Peyer's patch (tissue), 4 donors: ENCODE measurements at regions not wholly inside any gene's neighbourhood (a gene's known extent, or its start where the extent isn't known, plus 50 kb on each side); places are given as distances from the start of the nearest gene placed in this dataset.

Source experiments
- DNase-seq, 3 donors: peaks; one replicate each; pipeline ENCODE4 v3.0.0-alpha.2; 2017 to 2019
- H3K27ac ChIP-seq, 4 donors: fragments of 200-600 bp; sonication (generic); one replicate each; pipeline ENCODE4 v1.5.1; 2016 to 2019
- H3K27me3 ChIP-seq, 2 donors: fragments of 200-600 bp; sonication (generic); one replicate each; pipeline ENCODE4 v1.5.1; 2019
- H3K36me3 ChIP-seq, 3 donors: fragments of 200-600 bp; sonication (generic); one replicate each; pipeline ENCODE4 v1.5.1; 2016 to 2019
- H3K4me1 ChIP-seq, 4 donors: fragments of 200-600 bp; sonication (generic); one replicate each; pipeline ENCODE4 v1.5.1; 2016 to 2019
- H3K4me3 ChIP-seq, 4 donors: fragments of 200-600 bp; sonication (generic); 1 replicate in 3 of 4; 2 replicates in 1 of 4; pipeline ENCODE4 v1.5.1; 2016 to 2019; ENCODE audit warnings: mild to moderate bottlenecking in 1 of 4
- H3K9me3 ChIP-seq, 4 donors: fragments of 200-600 bp; sonication (generic); one replicate each; pipeline ENCODE4 v1.5.1; 2016 to 2019; ENCODE audit warnings: mild to moderate bottlenecking in 1 of 4
- POLR2A ChIP-seq, 2 donors: fragments of 450-650 bp; IDR thresholded peaks; one replicate each; pipeline ENCODE4 v1.5.1; 2017; ENCODE audit warnings: antibody characterized with exemption in 2 of 2, mild to moderate bottlenecking in 2 of 2, moderate library complexity in 2 of 2
- TF ChIP-seq, protein P1 (sequence below), 6 experiments: fragments of 450-650 bp in 4 of 6; fragments of 200-600 bp in 2 of 6; sonication (generic) in 1 of 6; IDR thresholded peaks; one replicate each; pipeline ENCODE4 v1.5.1; 2017 to 2019; ENCODE audit warnings: antibody characterized with exemption in 6 of 6, mild to moderate bottlenecking in 3 of 6, moderate library complexity in 1 of 6

DNA sequence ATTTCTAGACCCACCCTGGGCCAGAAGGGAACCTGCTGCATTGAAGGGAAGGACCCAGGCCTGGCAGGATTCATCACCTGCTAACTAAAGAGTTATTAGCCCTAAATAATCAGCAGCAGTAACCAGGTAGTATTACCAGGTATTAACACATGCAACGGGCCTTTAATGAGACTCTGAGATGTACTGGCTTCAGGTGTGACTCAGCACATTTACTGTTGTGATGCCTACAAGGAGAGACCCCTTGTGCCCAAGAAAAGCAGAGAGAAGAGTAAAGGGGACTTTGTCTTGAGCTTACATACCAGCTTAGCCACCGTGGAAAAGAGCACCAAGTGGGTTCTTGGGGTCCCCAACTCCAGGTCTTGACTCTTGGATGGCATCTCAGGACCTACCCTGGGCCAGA, 243.1 kb upstream of the SLC39A10 start:
- Histone ChIP-seq H3K27ac (no peak overlapping the region), H3K4me3 (no peak overlapping the region), H3K9me3 (no peaks in the 10 kb centered on the region), H3K36me3 (no peaks in the 10 kb centered on the region), H3K4me1 (no peaks in the 10 kb centered on the region), H3K27me3 (no peaks in the 10 kb centered on the region)
- TF ChIP-seq, protein P1, sequence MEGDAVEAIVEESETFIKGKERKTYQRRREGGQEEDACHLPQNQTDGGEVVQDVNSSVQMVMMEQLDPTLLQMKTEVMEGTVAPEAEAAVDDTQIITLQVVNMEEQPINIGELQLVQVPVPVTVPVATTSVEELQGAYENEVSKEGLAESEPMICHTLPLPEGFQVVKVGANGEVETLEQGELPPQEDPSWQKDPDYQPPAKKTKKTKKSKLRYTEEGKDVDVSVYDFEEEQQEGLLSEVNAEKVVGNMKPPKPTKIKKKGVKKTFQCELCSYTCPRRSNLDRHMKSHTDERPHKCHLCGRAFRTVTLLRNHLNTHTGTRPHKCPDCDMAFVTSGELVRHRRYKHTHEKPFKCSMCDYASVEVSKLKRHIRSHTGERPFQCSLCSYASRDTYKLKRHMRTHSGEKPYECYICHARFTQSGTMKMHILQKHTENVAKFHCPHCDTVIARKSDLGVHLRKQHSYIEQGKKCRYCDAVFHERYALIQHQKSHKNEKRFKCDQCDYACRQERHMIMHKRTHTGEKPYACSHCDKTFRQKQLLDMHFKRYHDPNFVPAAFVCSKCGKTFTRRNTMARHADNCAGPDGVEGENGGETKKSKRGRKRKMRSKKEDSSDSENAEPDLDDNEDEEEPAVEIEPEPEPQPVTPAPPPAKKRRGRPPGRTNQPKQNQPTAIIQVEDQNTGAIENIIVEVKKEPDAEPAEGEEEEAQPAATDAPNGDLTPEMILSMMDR (IDR thresholded peaks at IDR 0.05) = no peak
- TF ChIP-seq POLR2A (IDR thresholded peaks at IDR 0.05) = no peak
- DNase-seq = no peak

DNA sequence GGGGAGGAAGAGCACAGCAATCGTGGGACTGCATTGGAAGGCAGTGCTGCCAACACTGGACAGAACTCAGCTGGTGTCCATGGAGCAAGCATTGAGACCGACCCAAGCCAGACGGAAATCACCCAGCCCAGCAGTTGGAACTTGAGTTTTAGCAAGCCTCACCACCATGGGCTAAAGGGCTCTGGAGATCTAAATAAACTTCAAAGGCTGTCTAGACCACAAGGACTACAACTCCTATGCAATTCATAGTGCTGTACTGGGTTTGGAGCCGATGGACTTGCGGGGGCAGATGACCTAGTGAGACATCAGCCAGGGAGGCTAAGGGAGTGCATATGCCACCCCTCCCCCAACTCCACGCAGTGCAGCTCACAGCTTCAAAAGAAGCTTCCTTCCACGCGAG, 243.6 kb upstream of the SLC39A10 start:
- H3K36me3 ChIP-seq = no peaks in the 10 kb centered on the region
- no peak for TF ChIP-seq POLR2A (IDR thresholded peaks at IDR 0.05)
- TF ChIP-seq, protein P1 (IDR thresholded peaks at IDR 0.05) = no peak
- H3K4me1 ChIP-seq = no peaks in the 10 kb centered on the region
- H3K27ac ChIP-seq = no peak overlapping the region
- no peak for DNase-seq
- H3K27me3 ChIP-seq = no peaks in the 10 kb centered on the region
- no peaks in the 10 kb centered on the region for H3K9me3 ChIP-seq
- no peak overlapping the region for H3K4me3 ChIP-seq

DNA sequence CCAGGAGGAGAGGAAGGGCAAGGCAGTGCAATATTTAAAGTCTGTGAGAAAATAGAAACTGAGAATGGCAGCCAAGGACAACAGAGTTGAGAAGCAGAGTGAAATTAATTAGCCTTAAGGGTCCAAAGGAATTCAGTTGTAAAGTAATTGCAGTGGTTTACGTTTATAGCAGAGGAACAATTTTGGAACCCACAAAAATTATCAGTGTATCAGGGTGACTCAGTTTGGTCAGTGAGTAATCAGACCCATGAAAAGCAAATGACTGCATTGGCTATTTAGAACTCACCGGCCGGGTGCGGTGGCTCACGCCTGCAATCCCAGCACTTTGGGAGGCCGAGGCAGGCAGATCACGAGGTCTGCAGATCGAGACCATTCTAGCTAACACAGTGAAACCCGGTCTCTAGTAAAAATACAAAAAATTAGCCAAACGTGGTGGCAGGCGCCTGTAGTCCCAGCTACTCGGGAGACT, 245.8 kb upstream of the SLC39A10 start:
- no peak overlapping the region for H3K27ac ChIP-seq
- H3K4me3 ChIP-seq = no peak overlapping the region
- no peaks in the 10 kb centered on the region for H3K27me3 ChIP-seq
- no peak for TF ChIP-seq POLR2A (IDR thresholded peaks at IDR 0.05)
- TF ChIP-seq, protein P1 (IDR thresholded peaks at IDR 0.05) = no peak
- H3K36me3 ChIP-seq = no peaks in the 10 kb centered on the region
- H3K4me1 ChIP-seq = no peaks in the 10 kb centered on the region
- H3K9me3 ChIP-seq = no peaks in the 10 kb centered on the region
- DNase-seq = no peak

DNA sequence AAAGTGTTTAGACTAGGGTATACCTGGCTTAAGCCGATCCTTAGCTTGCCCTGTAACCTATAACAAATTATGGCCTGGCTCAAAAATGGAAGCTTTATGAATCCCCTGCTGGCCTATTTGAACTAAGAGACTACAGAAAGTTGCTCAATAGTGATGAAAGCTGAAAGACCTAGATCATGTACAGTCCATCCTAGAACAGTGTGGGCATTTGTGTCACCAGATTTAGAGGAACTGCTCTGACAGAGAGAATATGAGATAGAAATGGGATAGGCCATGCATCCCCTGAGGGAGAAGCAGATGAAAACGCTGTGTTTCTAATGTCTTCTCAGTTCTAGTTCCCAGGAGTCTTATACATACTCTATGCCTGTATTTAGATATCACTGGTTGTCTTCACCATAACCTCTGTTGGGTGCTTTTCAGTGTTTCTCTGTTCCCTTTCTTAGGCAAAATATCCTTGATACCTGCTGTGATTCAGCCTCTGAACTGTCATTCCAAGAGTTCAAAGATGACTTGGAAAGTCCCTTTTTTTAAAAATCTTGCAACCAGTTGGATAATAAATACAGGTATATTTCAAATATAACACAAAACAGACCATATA, 246.9 kb upstream of the SLC39A10 start:
- TF ChIP-seq, protein P1 (IDR thresholded peaks at IDR 0.05) = no peak
- TF ChIP-seq POLR2A (IDR thresholded peaks at IDR 0.05) = no peak
- Histone ChIP-seq H3K27ac (no peak overlapping the region), H3K36me3 (no peaks in the 10 kb centered on the region), H3K4me3 (no peak overlapping the region), H3K27me3 (no peaks in the 10 kb centered on the region), H3K9me3 (no peaks in the 10 kb centered on the region), H3K4me1 (no peaks in the 10 kb centered on the region)
- DNase-seq = no peak

DNA sequence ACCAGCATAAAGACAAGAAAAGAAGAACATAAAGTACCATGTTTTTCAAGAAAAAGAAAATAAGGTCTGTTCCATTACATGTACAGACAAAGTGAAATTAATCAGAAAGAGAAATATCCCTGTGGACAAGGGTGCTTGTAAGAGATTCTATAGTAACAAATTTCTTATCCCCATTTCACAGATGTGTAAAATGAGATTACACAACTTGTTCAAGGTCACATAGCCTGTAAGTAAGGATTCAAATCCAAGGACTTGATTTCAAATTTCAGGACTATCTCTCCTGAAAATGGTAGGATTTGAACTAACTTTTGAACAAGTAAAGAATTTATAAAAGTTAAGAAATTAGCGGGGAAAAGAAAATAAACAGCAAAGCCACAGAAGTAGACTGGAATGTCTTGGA, 248.2 kb upstream of the SLC39A10 start:
- Histone ChIP-seq H3K27me3 (no peaks in the 10 kb centered on the region), H3K4me3 (no peak overlapping the region), H3K27ac (no peak overlapping the region), H3K4me1 (no peaks in the 10 kb centered on the region), H3K36me3 (no peaks in the 10 kb centered on the region), H3K9me3 (no peaks in the 10 kb centered on the region)
- no peak for DNase-seq
- no peak for TF ChIP-seq POLR2A (IDR thresholded peaks at IDR 0.05)
- TF ChIP-seq, protein P1 (IDR thresholded peaks at IDR 0.05) = no peak

DNA sequence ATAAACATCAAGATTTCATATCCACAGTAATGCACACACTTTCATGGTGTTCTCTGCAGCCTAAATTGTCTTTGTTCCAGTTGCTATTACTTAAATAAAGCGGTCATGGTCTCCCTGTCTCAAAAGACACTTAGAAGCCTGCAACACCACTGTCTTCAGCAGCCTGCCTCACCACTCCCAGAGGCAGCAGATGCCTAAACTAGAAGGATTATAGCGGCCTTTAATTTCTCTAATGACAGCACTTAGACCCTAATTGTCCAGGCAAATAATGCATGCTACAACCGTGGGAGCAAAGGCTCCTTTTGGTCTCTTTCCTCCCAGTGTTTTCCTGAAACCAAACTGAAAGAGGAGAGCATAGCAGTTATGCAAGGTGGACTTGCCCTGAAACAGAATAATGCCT, 248.8 kb upstream of the SLC39A10 start:
- Histone ChIP-seq H3K27me3 (no peaks in the 10 kb centered on the region), H3K9me3 (no peaks in the 10 kb centered on the region), H3K4me1 (no peaks in the 10 kb centered on the region), H3K4me3 (no peak overlapping the region), H3K36me3 (no peaks in the 10 kb centered on the region), H3K27ac (no peak overlapping the region)
- TF ChIP-seq, protein P1 (IDR thresholded peaks at IDR 0.05) = no peak
- TF ChIP-seq POLR2A (IDR thresholded peaks at IDR 0.05) = no peak
- no peak for DNase-seq
